OCI-LY1 (cell line): ENCODE measurements at regions not wholly inside any gene's neighbourhood (a gene's known extent, or its start where the extent isn't known, plus 50 kb on each side); places are given as distances from the start of the nearest gene placed in this dataset.

Experiments used
- H2AFZ ChIP-seq: fragments of 200-600 bp; sonication (generic), shearing (Covaris generic); 2 replicates; pipeline ENCODE4 v1.6.0; 2014; ENCODE audit warnings: antibody characterized with exemption, mild to moderate bottlenecking, low read length
- H3F3A ChIP-seq: fragments of 200-600 bp; sonication (generic), shearing (Covaris generic); 2 replicates; pipeline ENCODE4 v1.6.0; 2014; ENCODE audit warnings: mild to moderate bottlenecking, antibody characterized with exemption, low read length, moderate library complexity; ENCODE audit not compliant: insufficient read depth
- H3K27ac ChIP-seq: fragments of 200-600 bp; sonication (generic); 2 replicates; pipeline ENCODE4 v1.5.1; 2014; ENCODE audit warnings: low read length, mixed run types, mild to moderate bottlenecking, low read depth; ENCODE audit not compliant: poor library complexity, severe bottlenecking
- H3K27me3 ChIP-seq: fragments of 200-600 bp; sonication (generic); 2 replicates; pipeline ENCODE4 v1.6.0; 2014; ENCODE audit warnings: antibody characterized with exemption, mild to moderate bottlenecking, low read length, moderate library complexity; ENCODE audit not compliant: insufficient read depth
- H3K36me3 ChIP-seq: fragments of 200-600 bp; sonication (generic); 2 replicates; pipeline ENCODE4 v1.6.1; 2014; ENCODE audit warnings: mild to moderate bottlenecking, antibody characterized with exemption, low read length, moderate library complexity, mixed read lengths; ENCODE audit not compliant: insufficient read depth
- H3K4me1 ChIP-seq: fragments of 200-600 bp; sonication (generic); 2 replicates; pipeline ENCODE4 v1.5.1; 2014; ENCODE audit warnings: mild to moderate bottlenecking, low read length, moderate library complexity; ENCODE audit not compliant: insufficient read depth, severe bottlenecking
- H3K4me2 ChIP-seq: fragments of 200-600 bp; sonication (generic), shearing (Covaris generic); 2 replicates; pipeline ENCODE4 v1.6.1; 2014; ENCODE audit warnings: low read length
- H3K4me3 ChIP-seq: fragments of 200-600 bp; sonication (generic); 2 replicates; pipeline ENCODE4 v1.5.1; 2014; ENCODE audit warnings: low read length, low read depth, mild to moderate bottlenecking, mixed read lengths; ENCODE audit not compliant: poor library complexity, severe bottlenecking
- H3K79me2 ChIP-seq: fragments of 200-600 bp; shearing (Covaris generic); 2 replicates; pipeline ENCODE4 v1.6.1; 2016; ENCODE audit warnings: mixed run types, low read length, mixed read lengths; ENCODE audit not compliant: insufficient read depth
- H3K9ac ChIP-seq: fragments of 200-600 bp; sonication (generic), shearing (Covaris generic); 2 replicates; pipeline ENCODE4 v1.6.1; 2014; ENCODE audit warnings: mild to moderate bottlenecking, low read length, mixed read lengths
- H3K9me2 ChIP-seq: fragments of 200-600 bp; sonication (generic), shearing (Covaris generic); 2 replicates; pipeline ENCODE4 v1.6.1; 2014; ENCODE audit warnings: low read depth, mild to moderate bottlenecking, low read length, mixed read lengths
- H3K9me3 ChIP-seq: fragments of 200-600 bp; shearing (Covaris generic); 2 replicates; pipeline ENCODE4 v1.6.1; 2014; ENCODE audit warnings: low read length, mixed read lengths
- H4K20me1 ChIP-seq: fragments of 200-600 bp; sonication (generic), shearing (Covaris generic); 2 replicates; pipeline ENCODE4 v1.6.0; 2016; ENCODE audit warnings: mild to moderate bottlenecking, low read length; ENCODE audit not compliant: insufficient read depth
- CTCF ChIP-seq: fragments of 200-600 bp; sonication (generic), shearing (Covaris generic); IDR thresholded peaks from 2 replicates; pipeline ENCODE4 v1.5.1; 2017; ENCODE audit warnings: mild to moderate bottlenecking, antibody characterized with exemption, low read length, moderate library complexity, mixed read lengths
- EZH2 ChIP-seq: fragments of 200-600 bp; sonication (generic), shearing (Covaris generic); IDR thresholded peaks from 2 replicates; pipeline ENCODE4 v1.8.0; 2017; ENCODE audit warnings: borderline replicate concordance, mixed run types, mild to moderate bottlenecking, antibody characterized with exemption, low read length, moderate library complexity, mixed read lengths

DNA sequence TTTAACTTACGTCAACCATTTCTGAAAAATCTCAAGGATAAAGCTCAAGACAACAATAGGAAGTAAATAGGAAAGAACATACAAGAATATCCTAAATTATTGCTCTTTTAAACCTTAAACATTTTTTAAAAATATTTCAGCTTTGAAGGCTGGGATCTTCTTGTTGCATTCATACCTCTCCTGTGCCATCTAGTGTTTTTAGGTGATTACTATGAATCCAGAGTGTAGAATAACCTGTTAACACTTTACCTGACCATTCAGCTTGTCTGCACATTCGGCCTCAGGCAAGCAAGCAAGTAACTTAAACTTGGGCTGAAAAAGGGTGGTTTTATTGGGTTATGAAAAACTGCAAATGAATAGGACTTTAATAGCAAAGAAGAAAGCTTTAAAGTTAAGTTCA lies 507.8 kb upstream of the INTU start:
- H4K20me1 ChIP-seq = no peaks in the 10 kb centered on the region
- no peaks in the 10 kb centered on the region for H3F3A ChIP-seq
- H3K79me2 ChIP-seq = no peaks in the 10 kb centered on the region
- no peaks in the 10 kb centered on the region for H3K9me3 ChIP-seq
- H3K4me2 ChIP-seq = no peak overlapping the region
- TF ChIP-seq CTCF (no peak), EZH2 (no peak)
- H3K9me2 ChIP-seq = no peaks in the 10 kb centered on the region
- no peaks in the 10 kb centered on the region for H3K36me3 ChIP-seq
- H3K9ac ChIP-seq = no peak overlapping the region
- H3K4me3 ChIP-seq = no peak overlapping the region
- H3K27me3 ChIP-seq = no peaks in the 10 kb centered on the region
- H2AFZ ChIP-seq = no peak overlapping the region
- H3K4me1 ChIP-seq = no peaks in the 10 kb centered on the region
- no peak overlapping the region for H3K27ac ChIP-seq

DNA sequence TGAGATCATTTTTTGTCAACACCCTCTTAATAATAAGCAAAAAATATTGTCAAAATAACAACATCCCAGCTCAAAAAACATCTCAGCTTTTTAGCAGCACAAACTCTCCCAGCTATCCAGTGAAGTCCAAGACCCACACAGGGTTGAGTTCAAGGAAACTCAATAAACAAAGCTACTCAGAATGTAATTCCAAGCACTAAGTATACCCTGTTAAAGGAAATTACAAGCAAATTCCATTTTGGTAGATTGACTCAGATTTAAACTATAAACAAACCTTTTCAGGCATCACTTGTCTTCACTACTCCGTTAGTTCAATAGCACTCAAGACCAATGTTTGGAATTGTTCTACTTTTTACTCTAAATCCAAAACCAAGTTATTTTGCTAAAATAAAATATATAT lies 506.0 kb upstream of the INTU start:
- Histone ChIP-seq H3K36me3 (no peaks in the 10 kb centered on the region), H3K9ac (no peak overlapping the region), H2AFZ (no peak overlapping the region), H3K27ac (no peak overlapping the region), H3K27me3 (no peaks in the 10 kb centered on the region), H3F3A (no peaks in the 10 kb centered on the region), H3K79me2 (no peaks in the 10 kb centered on the region), H3K4me1 (no peaks in the 10 kb centered on the region), H3K9me3 (no peaks in the 10 kb centered on the region), H3K9me2 (no peaks in the 10 kb centered on the region), H3K4me2 (no peak overlapping the region), H3K4me3 (no peak overlapping the region), H4K20me1 (no peaks in the 10 kb centered on the region)
- TF ChIP-seq CTCF (no peak), EZH2 (no peak)

DNA sequence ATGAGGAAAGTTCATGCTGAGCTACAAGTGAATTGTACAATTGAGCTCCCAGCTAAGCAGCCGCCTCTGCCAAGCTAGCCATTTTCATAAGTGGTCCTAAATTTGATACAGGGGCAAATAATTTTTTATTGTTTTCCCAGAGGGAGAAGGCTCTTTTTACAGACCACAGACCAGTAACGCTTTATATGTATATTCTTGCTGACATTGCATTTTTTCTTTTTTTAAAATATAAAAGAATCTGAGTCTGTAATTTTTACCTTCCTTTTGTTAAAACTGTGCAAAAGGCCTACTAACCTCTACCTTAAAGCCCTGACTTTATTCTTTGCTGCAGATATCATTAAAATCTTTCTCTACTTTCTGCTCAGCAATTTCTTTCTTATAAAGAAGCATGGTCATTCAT lies 501.2 kb upstream of the INTU start:
- Histone ChIP-seq H2AFZ (no peak overlapping the region), H3K4me1 (no peaks in the 10 kb centered on the region), H3K27ac (no peak overlapping the region), H3K4me2 (no peak overlapping the region), H3K9me3 (no peaks in the 10 kb centered on the region), H3K79me2 (no peaks in the 10 kb centered on the region), H4K20me1 (no peaks in the 10 kb centered on the region), H3K27me3 (no peaks in the 10 kb centered on the region), H3K4me3 (no peak overlapping the region), H3F3A (no peaks in the 10 kb centered on the region), H3K36me3 (no peaks in the 10 kb centered on the region), H3K9ac (no peak overlapping the region), H3K9me2 (no peaks in the 10 kb centered on the region)
- TF ChIP-seq CTCF (no peak), EZH2 (no peak)
